GM23338 (cell line): ENCODE measurements at regions not wholly inside any gene's neighbourhood (a gene's known extent, or its start where the extent isn't known, plus 50 kb on each side); places are given as distances from the start of the nearest gene placed in this dataset.

Experiments
- CREB1 ChIP-seq: fragments of 250-450 bp; sonication (Bioruptor Pico); IDR thresholded peaks from 2 replicates; pipeline ENCODE4 v1.5.0; 2020; ENCODE audit warnings: low read depth, mild to moderate bottlenecking, moderate library complexity
- CTCF ChIP-seq, 2 experiments: fragments of 200-600 bp in 1 of 2; sonication (generic) in 1 of 2; conservative IDR thresholded peaks; 2 replicates each; pipeline versions ENCODE4 v1.5.1 to v1.6.1; 2016 to 2017; ENCODE audit warnings: antibody characterized with exemption in 2 of 2, low read depth in 2 of 2, mild to moderate bottlenecking in 2 of 2, moderate library complexity in 1 of 2
- EZH2 ChIP-seq: fragments of 200-600 bp; sonication (generic); IDR thresholded peaks from one replicate; pipeline ENCODE4 v1.8.0; 2017; ENCODE audit warnings: antibody characterized with exemption, mild to moderate bottlenecking, low read depth; ENCODE audit not compliant: unreplicated experiment
- EZH2phosphoT487 ChIP-seq: fragments of 200-600 bp; sonication (generic); IDR thresholded peaks from one replicate; pipeline ENCODE4 v1.8.1; 2018; ENCODE audit warnings: antibody characterized with exemption; ENCODE audit not compliant: unreplicated experiment
- POLR2AphosphoS5 ChIP-seq: IDR thresholded peaks from 2 replicates; pipeline ENCODE4 v1.6.1; 2016; ENCODE audit warnings: antibody characterized with exemption, low read depth
- ZNF114 ChIP-seq: fragments of 250-450 bp; sonication (Bioruptor Pico); IDR thresholded peaks from 2 replicates; pipeline ENCODE4 v1.5.0; 2020; ENCODE audit warnings: mild to moderate bottlenecking, moderate library complexity
- ZNF331 ChIP-seq: fragments of 250-450 bp; sonication (Bioruptor Pico); IDR thresholded peaks from 2 replicates; pipeline ENCODE4 v1.5.0; 2020; ENCODE audit warnings: low read depth, mild to moderate bottlenecking, moderate library complexity
- TF ChIP-seq, protein P1 (sequence below): IDR thresholded peaks from one replicate; pipeline ENCODE4 v1.6.1; 2018; ENCODE audit warnings: antibody characterized with exemption; ENCODE audit not compliant: unreplicated experiment

DNA sequence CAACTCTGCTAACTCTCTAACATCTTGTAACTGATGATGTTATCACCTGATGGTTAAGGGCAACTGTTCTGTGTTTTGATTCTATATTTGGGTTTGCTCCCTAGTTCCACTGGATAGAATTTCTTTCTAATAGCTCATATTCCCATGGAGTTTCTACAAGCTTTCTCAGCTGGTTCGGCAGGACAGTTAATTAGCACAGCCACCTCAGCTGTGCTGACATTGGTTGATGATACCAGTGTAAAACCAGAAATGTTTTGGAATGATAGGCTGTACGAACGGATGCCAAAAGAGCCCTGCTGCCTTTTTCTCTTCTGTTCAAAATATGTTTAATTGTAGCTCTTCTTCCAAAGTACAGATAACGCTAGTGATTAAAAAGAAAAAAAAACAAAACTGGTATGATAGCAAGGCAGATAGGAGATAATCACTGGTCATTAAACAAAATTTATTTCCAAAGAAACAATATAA, 440.5 kb upstream of the ZNF608 start:
- TF ChIP-seq CTCF (conservative IDR thresholded peaks at IDR 0.05; ENCODE audit: low read depth in 2 of 2) (no peak), ZNF114 (CRISPR knock-in tag) (no peak), POLR2AphosphoS5 (no peak), EZH2 (no peak), EZH2phosphoT487 (no peak), ZNF331 (CRISPR knock-in tag) (no peak), CREB1 (CRISPR knock-in tag) (no peak)
- TF ChIP-seq, protein P1, sequence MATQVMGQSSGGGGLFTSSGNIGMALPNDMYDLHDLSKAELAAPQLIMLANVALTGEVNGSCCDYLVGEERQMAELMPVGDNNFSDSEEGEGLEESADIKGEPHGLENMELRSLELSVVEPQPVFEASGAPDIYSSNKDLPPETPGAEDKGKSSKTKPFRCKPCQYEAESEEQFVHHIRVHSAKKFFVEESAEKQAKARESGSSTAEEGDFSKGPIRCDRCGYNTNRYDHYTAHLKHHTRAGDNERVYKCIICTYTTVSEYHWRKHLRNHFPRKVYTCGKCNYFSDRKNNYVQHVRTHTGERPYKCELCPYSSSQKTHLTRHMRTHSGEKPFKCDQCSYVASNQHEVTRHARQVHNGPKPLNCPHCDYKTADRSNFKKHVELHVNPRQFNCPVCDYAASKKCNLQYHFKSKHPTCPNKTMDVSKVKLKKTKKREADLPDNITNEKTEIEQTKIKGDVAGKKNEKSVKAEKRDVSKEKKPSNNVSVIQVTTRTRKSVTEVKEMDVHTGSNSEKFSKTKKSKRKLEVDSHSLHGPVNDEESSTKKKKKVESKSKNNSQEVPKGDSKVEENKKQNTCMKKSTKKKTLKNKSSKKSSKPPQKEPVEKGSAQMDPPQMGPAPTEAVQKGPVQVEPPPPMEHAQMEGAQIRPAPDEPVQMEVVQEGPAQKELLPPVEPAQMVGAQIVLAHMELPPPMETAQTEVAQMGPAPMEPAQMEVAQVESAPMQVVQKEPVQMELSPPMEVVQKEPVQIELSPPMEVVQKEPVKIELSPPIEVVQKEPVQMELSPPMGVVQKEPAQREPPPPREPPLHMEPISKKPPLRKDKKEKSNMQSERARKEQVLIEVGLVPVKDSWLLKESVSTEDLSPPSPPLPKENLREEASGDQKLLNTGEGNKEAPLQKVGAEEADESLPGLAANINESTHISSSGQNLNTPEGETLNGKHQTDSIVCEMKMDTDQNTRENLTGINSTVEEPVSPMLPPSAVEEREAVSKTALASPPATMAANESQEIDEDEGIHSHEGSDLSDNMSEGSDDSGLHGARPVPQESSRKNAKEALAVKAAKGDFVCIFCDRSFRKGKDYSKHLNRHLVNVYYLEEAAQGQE = no peak
